RWPE1 (cell line): ENCODE measurements at regions not wholly inside any gene's neighbourhood (a gene's known extent, or its start where the extent isn't known, plus 50 kb on each side); places are given as distances from the start of the nearest gene placed in this dataset.
"Not testable (repeated sequence)": the region's sequence is repeated elsewhere in the genome, so short reads cannot be mapped to it uniquely, and the experiment has no call there.

Experiments used
- CTCF ChIA-PET: fragments of 350-600 bp; sonication (Branson Sonifier 250); formaldehyde crosslinking; extraction: SDS; loops from one replicate; lab custom pipeline; 2021; lab: Yijun Ruan, JAX
- POLR2A ChIA-PET: fragments of 400-600 bp; formaldehyde crosslinking; extraction: SDS; loops from one replicate; lab custom pipeline; 2020; ENCODE audit warnings: antibody characterized with exemption; ENCODE audit not compliant: low non-redundant PET; lab: Yijun Ruan, JAX
- DNase-seq: peaks from one replicate; pipeline ENCODE4 v3.0.0; 2012; ENCODE audit warnings: low spot score
- H3K27ac ChIP-seq: fragments of 450-650 bp; 2 replicates; pipeline ENCODE4 v1.5.1; 2017
- TF ChIP-seq, protein P1 (sequence below): fragments of 450-650 bp; conservative IDR thresholded peaks from 2 replicates; pipeline ENCODE4 v1.5.1; 2017; ENCODE audit warnings: low read depth, mild to moderate bottlenecking

DNA sequence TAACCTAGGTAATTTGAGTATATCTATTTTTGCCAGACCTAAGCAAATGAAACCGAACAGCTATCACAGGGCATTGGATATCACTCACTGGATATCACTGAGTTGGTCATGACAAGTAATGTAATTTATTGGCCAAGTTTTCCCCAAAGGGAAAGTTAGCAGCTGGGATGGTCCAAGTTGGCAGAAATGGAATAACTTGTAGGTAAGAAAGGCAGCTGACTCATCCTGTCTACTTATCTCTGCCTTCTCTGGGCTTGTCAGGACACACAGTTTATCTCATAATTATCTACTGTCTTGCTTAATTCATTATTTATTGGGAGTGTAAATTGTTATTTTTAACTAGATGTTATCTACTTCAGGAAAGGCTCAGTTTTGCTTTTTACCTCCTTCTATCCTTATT lies 502.0 kb upstream of the DPP6 start:
- TF ChIP-seq, protein P1, sequence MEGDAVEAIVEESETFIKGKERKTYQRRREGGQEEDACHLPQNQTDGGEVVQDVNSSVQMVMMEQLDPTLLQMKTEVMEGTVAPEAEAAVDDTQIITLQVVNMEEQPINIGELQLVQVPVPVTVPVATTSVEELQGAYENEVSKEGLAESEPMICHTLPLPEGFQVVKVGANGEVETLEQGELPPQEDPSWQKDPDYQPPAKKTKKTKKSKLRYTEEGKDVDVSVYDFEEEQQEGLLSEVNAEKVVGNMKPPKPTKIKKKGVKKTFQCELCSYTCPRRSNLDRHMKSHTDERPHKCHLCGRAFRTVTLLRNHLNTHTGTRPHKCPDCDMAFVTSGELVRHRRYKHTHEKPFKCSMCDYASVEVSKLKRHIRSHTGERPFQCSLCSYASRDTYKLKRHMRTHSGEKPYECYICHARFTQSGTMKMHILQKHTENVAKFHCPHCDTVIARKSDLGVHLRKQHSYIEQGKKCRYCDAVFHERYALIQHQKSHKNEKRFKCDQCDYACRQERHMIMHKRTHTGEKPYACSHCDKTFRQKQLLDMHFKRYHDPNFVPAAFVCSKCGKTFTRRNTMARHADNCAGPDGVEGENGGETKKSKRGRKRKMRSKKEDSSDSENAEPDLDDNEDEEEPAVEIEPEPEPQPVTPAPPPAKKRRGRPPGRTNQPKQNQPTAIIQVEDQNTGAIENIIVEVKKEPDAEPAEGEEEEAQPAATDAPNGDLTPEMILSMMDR, result no peak
- POLR2A ChIA-PET, result no interaction called here
- CTCF ChIA-PET, result no interaction called here
- no peak for DNase-seq
- no peak overlapping the region for H3K27ac ChIP-seq

DNA sequence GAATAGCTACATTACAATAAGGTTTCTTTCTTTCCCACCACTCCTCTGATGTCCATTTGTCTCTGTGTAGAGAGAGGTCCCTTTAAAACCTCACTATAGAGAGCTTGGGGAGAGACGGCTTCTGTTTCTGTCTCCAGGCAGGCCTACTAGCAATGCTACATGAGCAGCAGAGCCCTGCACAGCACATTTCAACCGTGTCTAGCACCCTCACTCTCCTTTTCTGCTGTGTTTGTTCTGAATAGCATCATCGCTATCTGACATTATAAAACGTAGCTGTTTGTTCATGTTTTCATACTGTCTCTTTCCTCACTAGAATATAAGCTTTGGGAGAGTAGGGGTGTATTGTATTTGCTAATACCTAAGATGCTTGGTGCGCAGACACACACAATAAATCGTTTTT lies 487.8 kb upstream of the DPP6 start:
- no peak overlapping the region for H3K27ac ChIP-seq
- no peak for DNase-seq
- ChIA-PET CTCF (no interaction called here), POLR2A (no interaction called here)
- TF ChIP-seq, protein P1, result no peak

DNA sequence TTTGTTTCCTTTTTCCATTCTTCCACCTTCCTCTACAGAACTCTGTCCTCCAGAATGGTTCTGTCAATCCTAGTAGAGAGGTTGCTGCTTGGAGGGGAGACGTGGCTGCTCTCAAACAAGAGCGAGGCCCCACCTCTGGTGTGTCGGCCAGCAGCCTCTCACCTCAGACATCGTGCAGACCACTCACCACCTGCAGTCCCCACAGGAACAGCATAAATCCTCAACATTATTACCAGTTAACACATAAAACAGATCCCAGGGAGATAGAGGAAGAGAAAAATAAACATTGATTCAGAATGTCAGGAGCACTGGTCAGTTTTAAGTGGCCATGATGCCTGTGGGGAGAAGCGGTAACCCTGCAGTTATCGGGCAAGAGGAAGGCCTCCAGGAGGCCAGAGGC lies 485.9 kb upstream of the DPP6 start:
- H3K27ac ChIP-seq, result no peak overlapping the region
- TF ChIP-seq, protein P1, result no peak
- POLR2A ChIA-PET, result no interaction called here
- CTCF ChIA-PET, result no interaction called here
- DNase-seq, result no peak

DNA sequence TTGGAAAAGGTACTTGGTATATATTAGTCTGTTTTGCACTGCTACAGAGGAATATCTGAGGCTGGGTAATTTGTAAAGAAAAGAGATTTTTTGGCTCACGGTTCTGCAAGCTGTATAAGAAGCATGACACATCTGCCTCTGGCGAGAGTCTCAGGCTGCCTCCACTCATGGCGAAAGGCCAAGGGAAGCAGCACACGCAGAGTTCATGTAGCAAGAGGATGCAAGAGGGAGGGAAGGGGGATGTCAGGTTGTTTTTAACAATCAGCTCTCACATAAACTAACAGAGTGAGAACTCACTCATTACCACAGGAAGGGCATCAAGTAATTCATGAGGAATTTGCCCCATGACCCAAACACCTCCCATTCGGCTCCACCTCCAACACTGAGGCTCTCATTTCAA lies 484.8 kb upstream of the DPP6 start:
- TF ChIP-seq, protein P1, result no peak
- ChIA-PET CTCF (no interaction called here), POLR2A (no interaction called here)
- DNase-seq, result no peak
- H3K27ac ChIP-seq, result no peak overlapping the region

DNA sequence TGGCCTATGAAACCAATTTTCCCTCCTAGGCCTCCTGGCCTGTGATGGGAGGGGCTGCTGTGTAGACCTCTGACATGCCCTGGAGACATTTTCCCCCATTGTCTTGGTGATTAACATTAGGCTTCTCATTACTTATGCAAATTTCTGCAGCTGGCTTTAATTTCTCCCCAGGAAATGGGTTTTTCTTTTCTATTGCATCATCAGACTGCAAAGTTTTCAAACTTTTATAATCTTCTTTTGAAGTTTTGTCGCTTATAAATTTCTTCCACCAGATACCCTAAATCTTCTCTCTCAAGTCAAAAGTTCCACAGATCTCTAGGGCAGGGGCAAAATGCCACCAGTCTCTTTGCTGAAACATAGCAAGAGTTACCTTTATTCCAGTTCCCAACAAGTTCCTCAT lies 482.7 kb upstream of the DPP6 start:
- POLR2A ChIA-PET, DNase-seq, H3K27ac ChIP-seq, CTCF ChIA-PET: not testable (repeated sequence)

DNA sequence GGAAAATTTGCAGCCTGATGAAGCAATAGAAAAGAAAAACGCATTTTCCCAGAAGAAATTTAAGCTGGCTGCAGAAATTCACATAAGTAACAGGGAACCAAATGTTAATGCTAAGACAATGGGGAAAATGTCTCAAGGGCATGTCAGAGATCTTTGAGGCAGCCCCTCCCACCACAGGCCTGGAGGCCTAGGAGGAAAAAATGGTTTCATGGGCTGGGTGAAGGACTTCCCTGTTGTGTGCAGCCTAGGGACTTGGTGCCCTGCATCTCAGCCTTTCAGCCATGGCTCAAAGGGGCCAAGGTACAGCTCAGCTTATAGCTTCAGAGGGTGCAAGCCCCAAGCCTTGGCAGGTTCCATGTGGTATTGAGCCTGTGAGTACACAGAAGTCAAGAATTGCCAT lies 476.1 kb upstream of the DPP6 start:
- no peak overlapping the region for H3K27ac ChIP-seq
- ChIA-PET CTCF (no interaction called here), POLR2A (no interaction called here)
- DNase-seq, result no peak
- TF ChIP-seq, protein P1, result no peak

DNA sequence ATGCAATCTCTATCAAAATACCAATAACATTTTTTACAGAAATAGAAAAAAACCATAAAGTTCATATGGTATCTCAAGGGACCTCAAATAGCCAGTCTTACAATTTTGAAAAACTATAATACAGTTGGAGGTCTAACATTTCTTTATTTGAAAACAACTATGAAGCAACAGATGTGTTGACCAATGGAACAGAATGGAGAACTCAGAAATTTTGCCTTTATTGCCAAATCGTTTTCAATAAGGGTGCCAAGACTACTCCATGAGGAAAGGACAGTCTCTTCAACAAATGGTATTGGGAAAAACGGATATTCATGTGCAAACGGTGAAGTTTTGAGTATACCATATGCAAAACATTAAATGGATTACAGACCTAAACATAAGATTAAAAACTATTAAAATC lies 470.8 kb upstream of the DPP6 start:
- TF ChIP-seq, protein P1, result no peak
- H3K27ac ChIP-seq, result no peak overlapping the region
- POLR2A ChIA-PET, result no interaction called here
- DNase-seq, result no peak
- CTCF ChIA-PET, result interaction anchor here (0.6 kb wide), 1 partner anchor 15 kb away, joined by 3 read pairs; no protein-coding TSS in a partner anchor
